HepG2 (cell line): ENCODE measurements at regions not wholly inside any gene's neighbourhood (a gene's known extent, or its start where the extent isn't known, plus 50 kb on each side); places are given as distances from the start of the nearest gene placed in this dataset.

Source experiments
- ATAC-seq: fragments of 200-7000 bp; cut with Tn5 transposase; 3 replicates; pipeline ENCODE4 v1.9.1; 2020; ENCODE audit warnings: mild to moderate bottlenecking, moderate library complexity
- BruUV-seq: library from RNA; stranded (reverse); fragments of 400-500 nt; replicated peaks from 2 replicates; lab custom pipeline; 2021; lab: Mats Ljungman, UMichigan
- CTCF ChIA-PET: fragments of 300-600 bp; formaldehyde crosslinking; extraction: SDS; loops from one replicate; lab custom pipeline; 2021; ENCODE audit warnings: low total read pairs, inconsistent platforms, low intra/inter-chr PET ratio; lab: Yijun Ruan, JAX
- POLR2A ChIA-PET: fragments of 350-600 bp; sonication (Branson Sonifier 250); formaldehyde crosslinking; loops from one replicate; lab custom pipeline; 2020; ENCODE audit warnings: antibody characterized with exemption, inconsistent platforms; lab: Yijun Ruan, JAX
- DNase-seq: peaks from one replicate; pipeline ENCODE4 v3.0.0-alpha.2; 2015; ENCODE audit warnings: low spot score
- FAIRE-seq: peaks from 3 replicates; lab custom pipeline; 2011; peaks lifted over from hg19 to GRCh38; lab: Jason Lieb, UNC
- H2AFZ ChIP-seq: one replicate; pipeline ENCODE4 v1.6.1; 2011; ENCODE audit warnings: low read length, inconsistent platforms
- H3K27ac ChIP-seq: fragments of 300-600 bp; 3 replicates; pipeline ENCODE4 v1.8.0; 2011; ENCODE audit warnings: mixed run types, mild to moderate bottlenecking, mixed read lengths, low read length, inconsistent platforms; ENCODE audit not compliant: insufficient read depth; ENCODE audit errors: extremely low read length
- H3K27me3 ChIP-seq, 2 experiments: fragments of 200-600 bp in 1 of 2; 2 replicates in 1 of 2; 3 replicates in 1 of 2; pipeline versions ENCODE4 v1.6.0 to v1.8.0; 2011; ENCODE audit warnings: low read length in 2 of 2, mild to moderate bottlenecking in 2 of 2, moderate library complexity in 2 of 2, inconsistent platforms in 1 of 2; ENCODE audit not compliant: insufficient read depth in 2 of 2, control insufficient read depth in 1 of 2
- H3K36me3 ChIP-seq, 2 experiments: fragments of 200-600 bp in 1 of 2; replicated peaks in 1 of 2; 2 replicates in 1 of 2; 3 replicates in 1 of 2; pipeline versions ENCODE4 v1.5.1 to v1.8.0; 2011; ENCODE audit warnings: low read length in 2 of 2, inconsistent platforms in 1 of 2; ENCODE audit not compliant: insufficient read depth in 2 of 2, control insufficient read depth in 1 of 2
- H3K4me1 ChIP-seq: 2 replicates; pipeline ENCODE4 v1.5.1; 2012; ENCODE audit warnings: low read length, inconsistent platforms; ENCODE audit not compliant: insufficient read depth
- H3K4me2 ChIP-seq: 2 replicates; pipeline ENCODE4 v1.6.0; 2011; ENCODE audit warnings: low read depth, low read length, inconsistent platforms
- H3K4me3 ChIP-seq, 3 experiments: fragments of 200-600 bp in 1 of 3; sonication (generic), shearing (Covaris generic) in 1 of 3; replicated peaks in 1 of 3; 2 replicates each; pipeline ENCODE4 v1.5.1; 2011 to 2016; ENCODE audit warnings: low read length in 3 of 3, inconsistent platforms in 2 of 3, low read depth in 2 of 3, mild to moderate bottlenecking in 2 of 3, control low read depth in 1 of 3, mixed read lengths in 1 of 3; ENCODE audit not compliant: insufficient read depth in 1 of 3
- H3K79me2 ChIP-seq: one replicate; pipeline ENCODE4 v1.6.1; 2011; ENCODE audit warnings: low read length, inconsistent platforms; ENCODE audit not compliant: insufficient read depth
- H3K9ac ChIP-seq: 2 replicates; pipeline ENCODE4 v1.6.0; 2011; ENCODE audit warnings: mild to moderate bottlenecking, low read depth, low read length, inconsistent platforms; ENCODE audit not compliant: insufficient read depth
- H3K9me3 ChIP-seq: 2 replicates; pipeline ENCODE4 v1.5.1; 2012; ENCODE audit warnings: mild to moderate bottlenecking, low read length
- H4K20me1 ChIP-seq: 2 replicates; pipeline ENCODE4 v1.6.0; 2011; ENCODE audit warnings: inconsistent platforms, mild to moderate bottlenecking, low read length, moderate library complexity; ENCODE audit not compliant: insufficient read depth
- ARNT2 ChIP-seq: sonication (generic); formaldehyde crosslinking; IDR thresholded peaks from 2 replicates; pipeline ENCODE4 v1.8.0; 2022; ENCODE audit warnings: mild to moderate bottlenecking, low read depth, missing genetic modification reagents, moderate library complexity
- ATAD3A ChIP-seq: sonication (generic); formaldehyde crosslinking; IDR thresholded peaks from 2 replicates; pipeline ENCODE4 v1.4.0; 2020; ENCODE audit warnings: missing genetic modification reagents
- BRD4 ChIP-seq: sonication (generic); formaldehyde crosslinking; IDR thresholded peaks from 2 replicates; pipeline ENCODE4 v1.4.0; 2020; ENCODE audit warnings: missing genetic modification reagents
- DMAP1 ChIP-seq: IDR thresholded peaks from 2 replicates; pipeline ENCODE4 v1.6.1; 2016
- FOXJ3 ChIP-seq: sonication (generic); formaldehyde crosslinking; IDR thresholded peaks from 2 replicates; pipeline ENCODE4 v1.4.0; 2020; ENCODE audit warnings: missing genetic modification reagents, mild to moderate bottlenecking, borderline replicate concordance
- LCORL ChIP-seq, 2 experiments: fragments of 450-650 bp in 1 of 2; sonication (generic) in 1 of 2; formaldehyde crosslinking in 1 of 2; IDR thresholded peaks; 2 replicates each; pipeline versions ENCODE4 v1.5.0 to v1.6.1; 2017 to 2020; ENCODE audit warnings: antibody characterized with exemption in 1 of 2, missing genetic modification reagents in 1 of 2
- MBNL3 ChIP-seq: fragments of 250-450 bp; sonication (Bioruptor Pico); conservative IDR thresholded peaks from 2 replicates; pipeline ENCODE4 v1.8.0; 2022; ENCODE audit warnings: mild to moderate bottlenecking, inconsistent platforms
- MZF1 ChIP-seq: sonication (generic); formaldehyde crosslinking; IDR thresholded peaks from 2 replicates; pipeline ENCODE4 v1.8.1; 2023; ENCODE audit warnings: mild to moderate bottlenecking, missing genetic modification reagents, borderline replicate concordance
- ZBTB7A ChIP-seq: sonication (generic); formaldehyde crosslinking; IDR thresholded peaks from 2 replicates; pipeline ENCODE4 v1.8.0; 2022; ENCODE audit warnings: mild to moderate bottlenecking, missing genetic modification reagents
- ZFP1 ChIP-seq: IDR thresholded peaks from 2 replicates; pipeline ENCODE4 v1.6.1; 2016
- ZFX ChIP-seq: sonication (generic); formaldehyde crosslinking; IDR thresholded peaks from 2 replicates; pipeline ENCODE4 v1.4.0; 2020; ENCODE audit warnings: mild to moderate bottlenecking, low read depth, missing genetic modification reagents, moderate library complexity
- ZNF451 ChIP-seq: sonication (generic); formaldehyde crosslinking; IDR thresholded peaks from 2 replicates; pipeline ENCODE4 v1.5.0; 2020; ENCODE audit warnings: mild to moderate bottlenecking, missing genetic modification reagents
- ZNF549 ChIP-seq: sonication (generic); formaldehyde crosslinking; IDR thresholded peaks from 2 replicates; pipeline ENCODE4 v1.5.0; 2020; ENCODE audit warnings: missing genetic modification reagents
- ZNF674 ChIP-seq: sonication (generic); formaldehyde crosslinking; IDR thresholded peaks from 2 replicates; pipeline ENCODE4 v1.5.0; 2020; ENCODE audit warnings: low read depth, mild to moderate bottlenecking, missing genetic modification reagents
- WGBS: methylation state at CpG from one replicate; pipeline ENCODE4 v1.1.6; 2017; ENCODE audit warnings: low lambda C conversion rate; 5-methylcytosine and 5-hydroxymethylcytosine counted together
- in situ Hi-C: cut with HindIII; loops from 2 replicates; pipeline ENCODE4 v1.10.0; 2017; ENCODE audit warnings: low pct_unique_long_range_greater_than_20kb; ENCODE audit not compliant: extremely low pct_ligation_motif_present
- intact Hi-C: fragments of 100-400 bp; cut with micrococcal nuclease; formaldehyde crosslinking; loops from one replicate; pipeline ENCODE4 v1.10.0; 2022; ENCODE audit not compliant: unreplicated experiment
- TF ChIP-seq, protein P1 (sequence below): sonication (generic); formaldehyde crosslinking; conservative IDR thresholded peaks from 2 replicates; pipeline ENCODE4 v1.4.0; 2020; ENCODE audit warnings: missing genetic modification reagents
- TF ChIP-seq, protein P2 (sequence below): sonication (generic); formaldehyde crosslinking; IDR thresholded peaks from 2 replicates; pipeline ENCODE4 v1.5.1; 2020; ENCODE audit warnings: mild to moderate bottlenecking, missing genetic modification reagents
- TF ChIP-seq, protein P3 (sequence below): sonication (generic); formaldehyde crosslinking; IDR thresholded peaks from 2 replicates; pipeline ENCODE4 v1.8.1; 2023; ENCODE audit warnings: mild to moderate bottlenecking, missing genetic modification reagents

DNA sequence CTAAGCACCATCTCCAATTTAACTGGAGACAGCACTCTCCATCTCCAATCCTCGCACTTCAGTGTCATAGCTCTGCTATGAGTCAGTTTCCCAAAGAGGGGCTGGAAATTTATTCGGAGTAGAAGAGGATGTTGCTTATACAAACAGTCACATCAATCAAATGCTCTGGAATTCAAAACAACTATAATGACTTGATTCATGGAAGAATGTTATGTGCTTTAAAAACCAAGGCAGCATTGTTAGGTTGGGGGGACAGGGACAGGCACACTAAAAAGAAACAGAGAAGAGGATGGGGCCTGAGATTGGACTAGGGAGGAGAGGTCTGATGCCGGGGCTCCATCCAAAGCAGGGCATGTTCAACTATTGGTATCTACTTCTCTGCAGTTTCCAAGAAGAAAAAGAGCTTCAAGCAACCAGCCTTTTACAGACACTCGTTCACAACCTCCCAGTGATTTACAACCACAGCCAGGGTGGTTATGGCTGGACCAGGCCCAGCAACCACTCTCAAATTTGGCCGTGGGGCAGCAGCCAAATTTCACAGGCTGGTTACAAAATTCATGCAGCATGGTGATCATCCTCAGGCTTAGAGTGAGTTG is 117.5 kb upstream of the ZNF366 start (continued):
- TF ChIP-seq, protein P1, sequence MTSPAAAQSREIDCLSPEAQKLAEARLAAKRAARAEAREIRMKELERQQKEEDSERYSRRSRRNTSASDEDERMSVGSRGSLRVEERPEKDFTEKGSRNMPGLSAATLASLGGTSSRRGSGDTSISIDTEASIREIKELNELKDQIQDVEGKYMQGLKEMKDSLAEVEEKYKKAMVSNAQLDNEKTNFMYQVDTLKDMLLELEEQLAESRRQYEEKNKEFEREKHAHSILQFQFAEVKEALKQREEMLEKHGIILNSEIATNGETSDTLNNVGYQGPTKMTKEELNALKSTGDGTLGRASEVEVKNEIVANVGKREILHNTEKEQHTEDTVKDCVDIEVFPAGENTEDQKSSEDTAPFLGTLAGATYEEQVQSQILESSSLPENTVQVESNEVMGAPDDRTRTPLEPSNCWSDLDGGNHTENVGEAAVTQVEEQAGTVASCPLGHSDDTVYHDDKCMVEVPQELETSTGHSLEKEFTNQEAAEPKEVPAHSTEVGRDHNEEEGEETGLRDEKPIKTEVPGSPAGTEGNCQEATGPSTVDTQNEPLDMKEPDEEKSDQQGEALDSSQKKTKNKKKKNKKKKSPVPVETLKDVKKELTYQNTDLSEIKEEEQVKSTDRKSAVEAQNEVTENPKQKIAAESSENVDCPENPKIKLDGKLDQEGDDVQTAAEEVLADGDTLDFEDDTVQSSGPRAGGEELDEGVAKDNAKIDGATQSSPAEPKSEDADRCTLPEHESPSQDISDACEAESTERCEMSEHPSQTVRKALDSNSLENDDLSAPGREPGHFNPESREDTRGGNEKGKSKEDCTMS (CRISPR knock-in tag): no peak
- TF ChIP-seq ZNF451 (CRISPR knock-in tag): no peak

DNA sequence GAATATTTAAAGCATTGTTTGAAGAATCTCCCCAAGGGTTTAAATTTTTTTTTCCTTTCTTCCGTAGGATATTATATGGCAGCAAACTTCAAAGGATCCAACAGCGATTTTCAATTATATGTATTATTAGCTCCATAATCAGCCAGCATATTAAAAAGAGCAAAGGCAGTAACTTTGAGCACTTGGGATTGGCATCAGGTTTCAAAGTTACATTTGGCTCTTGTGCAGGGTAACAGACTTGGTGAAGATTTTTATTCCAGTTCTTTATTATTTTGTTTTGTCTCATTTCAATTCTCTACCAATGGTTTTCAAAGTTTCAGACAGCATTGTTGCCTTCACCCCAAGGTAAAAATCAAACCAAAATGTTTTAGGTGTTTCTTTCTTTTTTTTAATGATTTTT is 116.7 kb upstream of the ZNF366 start:
- 28% methylated on average over 2 of the region's 2 CpGs for WGBS
- Histone ChIP-seq H3K4me2 (no peak overlapping the region), H3K79me2 (no peaks in the 10 kb centered on the region), H3K4me3 (no peak overlapping the region), H4K20me1 (no peaks in the 10 kb centered on the region), H3K9me3 (no peaks in the 10 kb centered on the region), H3K9ac (no peak overlapping the region), H3K36me3 (no peaks in the 10 kb centered on the region), H3K4me1 (no peaks in the 10 kb centered on the region), H3K27ac (no peak overlapping the region), H3K27me3 (peaks cover 0 to 3% of the 10 kb centered on the region in 2 experiments; a peak in 1 of 5 replicates), H2AFZ (no peak overlapping the region)
- FAIRE-seq (no peak), DNase-seq (no peak), ATAC-seq (no peak)
- BruUV-seq: no TSS peak
- in situ Hi-C loops (no loop called here), intact Hi-C loops (no loop called here)
- ChIA-PET CTCF (no interaction called here), POLR2A (no interaction called here)
- TF ChIP-seq, protein P2, sequence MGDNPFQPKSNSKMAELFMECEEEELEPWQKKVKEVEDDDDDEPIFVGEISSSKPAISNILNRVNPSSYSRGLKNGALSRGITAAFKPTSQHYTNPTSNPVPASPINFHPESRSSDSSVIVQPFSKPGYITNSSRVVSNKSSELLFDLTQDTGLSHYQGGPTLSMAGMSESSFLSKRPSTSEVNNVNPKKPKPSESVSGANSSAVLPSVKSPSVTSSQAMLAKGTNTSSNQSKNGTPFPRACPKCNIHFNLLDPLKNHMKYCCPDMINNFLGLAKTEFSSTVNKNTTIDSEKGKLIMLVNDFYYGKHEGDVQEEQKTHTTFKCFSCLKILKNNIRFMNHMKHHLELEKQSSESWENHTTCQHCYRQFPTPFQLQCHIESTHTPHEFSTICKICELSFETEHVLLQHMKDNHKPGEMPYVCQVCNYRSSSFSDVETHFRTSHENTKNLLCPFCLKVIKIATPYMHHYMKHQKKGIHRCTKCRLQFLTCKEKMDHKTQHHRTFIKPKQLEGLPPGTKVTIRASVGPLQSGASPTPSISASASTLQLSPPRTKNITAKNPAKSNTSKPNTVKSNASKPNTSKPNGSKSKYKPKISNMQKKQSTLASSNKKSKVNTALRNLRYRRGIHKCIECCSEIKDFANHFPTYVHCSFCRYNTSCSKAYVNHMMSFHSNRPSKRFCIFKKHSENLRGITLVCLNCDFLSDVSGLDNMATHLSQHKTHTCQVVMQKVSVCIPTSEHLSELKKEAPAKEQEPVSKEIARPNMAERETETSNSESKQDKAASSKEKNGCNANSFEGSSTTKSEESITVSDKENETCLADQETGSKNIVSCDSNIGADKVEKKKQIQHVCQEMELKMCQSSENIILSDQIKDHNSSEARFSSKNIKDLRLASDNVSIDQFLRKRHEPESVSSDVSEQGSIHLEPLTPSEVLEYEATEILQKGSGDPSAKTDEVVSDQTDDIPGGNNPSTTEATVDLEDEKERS (CRISPR knock-in tag): no peak
- TF ChIP-seq ZBTB7A (no peak), ZNF549 (no peak), ZFP1 (CRISPR knock-in tag) (no peak), ZFX (CRISPR knock-in tag) (no peak), MBNL3 (CRISPR knock-in tag) (no peak), DMAP1 (CRISPR knock-in tag) (no peak), MZF1 (CRISPR knock-in tag) (no peak), ATAD3A (no peak), BRD4 (CRISPR knock-in tag) (no peak), FOXJ3 (CRISPR knock-in tag) (no peak), ZNF674 (CRISPR knock-in tag) (no peak), LCORL (IDR thresholded peaks at IDR 0.05) (no peak), LCORL (CRISPR knock-in tag; IDR thresholded peaks at IDR 0.05) (no peak), ARNT2 (no peak)
- TF ChIP-seq, protein P3, sequence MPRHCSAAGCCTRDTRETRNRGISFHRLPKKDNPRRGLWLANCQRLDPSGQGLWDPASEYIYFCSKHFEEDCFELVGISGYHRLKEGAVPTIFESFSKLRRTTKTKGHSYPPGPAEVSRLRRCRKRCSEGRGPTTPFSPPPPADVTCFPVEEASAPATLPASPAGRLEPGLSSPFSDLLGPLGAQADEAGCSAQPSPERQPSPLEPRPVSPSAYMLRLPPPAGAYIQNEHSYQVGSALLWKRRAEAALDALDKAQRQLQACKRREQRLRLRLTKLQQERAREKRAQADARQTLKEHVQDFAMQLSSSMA (CRISPR knock-in tag): no peak
